Heart left ventricle (tissue), 16 donors: ENCODE measurements at regions not wholly inside any gene's neighbourhood (a gene's known extent, or its start where the extent isn't known, plus 50 kb on each side); places are given as distances from the start of the nearest gene placed in this dataset.

ENCODE experiments used
- ATAC-seq, 4 donors: fragments of 200-7000 bp; cut with Tn5 transposase; one replicate each; pipeline ENCODE4 v1.9.1; 2020 to 2022; ENCODE audit warnings: moderate library complexity in 4 of 4, mild to moderate bottlenecking in 3 of 4, moderate number of reproducible peaks in 1 of 4
- DNase-seq, 5 donors: peaks; one replicate each; pipeline ENCODE4 v3.0.0-alpha.2; 2020
- H3K27ac ChIP-seq, 12 donors: fragments of 200-600 bp; sonication (generic) in 4 of 12; one replicate each; pipeline versions ENCODE4 v1.5.0 to v1.8.0; 2016 to 2022; ENCODE audit warnings: mild to moderate bottlenecking in 2 of 12
- H3K27me3 ChIP-seq, 9 donors: fragments of 200-600 bp; sonication (generic) in 2 of 9; one replicate each; pipeline versions ENCODE4 v1.5.1 to v1.8.0; 2016 to 2022; ENCODE audit warnings: mild to moderate bottlenecking in 3 of 9
- H3K36me3 ChIP-seq, 9 donors: fragments of 200-600 bp; sonication (generic) in 2 of 9; one replicate each; pipeline versions ENCODE4 v1.5.0 to v1.8.0; 2018 to 2022; ENCODE audit warnings: mild to moderate bottlenecking in 2 of 9
- H3K4me1 ChIP-seq, 12 donors: fragments of 200-600 bp; sonication (generic) in 4 of 12; one replicate each; pipeline versions ENCODE4 v1.5.0 to v1.8.0; 2016 to 2022; ENCODE audit warnings: mild to moderate bottlenecking in 3 of 12
- H3K4me3 ChIP-seq, 12 donors: fragments of 200-600 bp; sonication (generic) in 4 of 12; one replicate each; pipeline versions ENCODE4 v1.5.0 to v1.8.0; 2017 to 2022; ENCODE audit warnings: mild to moderate bottlenecking in 9 of 12, moderate library complexity in 4 of 12
- H3K9me3 ChIP-seq, 12 donors: fragments of 200-600 bp; sonication (generic) in 4 of 12; one replicate each; pipeline versions ENCODE4 v1.5.0 to v1.8.0; 2016 to 2022; ENCODE audit warnings: mild to moderate bottlenecking in 1 of 12
- CTCF ChIP-seq, 12 donors: fragments of 200-600 bp; sonication (generic) in 4 of 12; IDR thresholded peaks; one replicate each; pipeline versions ENCODE4 v1.5.0 to v1.8.0; 2018 to 2022; ENCODE audit warnings: antibody characterized with exemption in 12 of 12, mild to moderate bottlenecking in 5 of 12
- POLR2A ChIP-seq, 2 donors: fragments of 450-650 bp; IDR thresholded peaks; one replicate each; pipeline ENCODE4 v1.6.1; 2017; ENCODE audit warnings: antibody characterized with exemption in 2 of 2, mild to moderate bottlenecking in 2 of 2, moderate library complexity in 2 of 2
- WGBS, 4 donors: extraction: QIAGEN DNeasy Blood & Tissue Kit in 2 of 4; methylation state at CpG; one replicate each; pipeline versions ENCODE4 v1.1.5 to v1.1.7; 2013 to 2018; 5-methylcytosine and 5-hydroxymethylcytosine counted together
- intact Hi-C, 10 donors: fragments of 100-400 bp; cut with DNase I; formaldehyde crosslinking; loops; one replicate each; pipeline versions ENCODE4 v1.11.1 to v1.14.2; 2022
- donor health status: ischemic (EF 13 %, LVEDD 7.1; RV severe dilation, severe dysfunction).
- donor health status: healthy with polysubstance abuse.
- donor health status: DM: no; HTN: yes; CAD: no.
- donor health status: DM: no; HTN: no; CAD: no.
- donor health status: ischemic (EF 25% LVEDD 6.9; RV normal size, moderate dysfunction).
- donor health status: ischemic (EF 25% LVEDD 5.7; RV mildly dilated, moderate dysfunction).
- donor health status: healthy.
- donor health status: DM: yes; HTN: yes; CAD: no.
- donor health status: ischemic (EF 35%, LVEDD 5.7; RV mildly dilated, moderate dysfunction).
- donor health status: nonischemic (EF 11% LVEDD 7.7; RV severe dilation, severe dysfunction).
- donor health status: DM: yes; HTN: yes; CAD: no.
- donor health status: PGD.
- donor health status: ischemic (EF 29% LVEDD 5.4; RV normal size, mild dysfunction).
- donor health status: nonischemic (EF 23%, LVEDD 6.1; RV moderate dilation, normal function).

GRCh38 chr13:78816154-78816553 is 157.2 kb upstream of the OBI1 start:
- Histone ChIP-seq H3K27ac (no peak overlapping the region), H3K4me3 (no peak overlapping the region), H3K36me3 (no peaks in the 10 kb centered on the region), H3K4me1 (no peaks in the 10 kb centered on the region), H3K27me3 (peaks cover 0 to 18% (median 0%) of the 10 kb centered on the region in 9 donors), H3K9me3 (no peaks in the 10 kb centered on the region)
- intact Hi-C loops: no loop called here
- TF ChIP-seq CTCF (IDR thresholded peaks at IDR 0.05): no peak
- TF ChIP-seq POLR2A (IDR thresholded peaks at IDR 0.05): no peak
- ATAC-seq (no peak), DNase-seq (no peak)
- WGBS, 4 donors: 25 to 39% (median 35%) methylated on average over 1 of the region's 1 CpG

- H3K9me3 ChIP-seq: no peaks in the 10 kb centered on the region
- no peaks in the 10 kb centered on the region for H3K27me3 ChIP-seq
- 49 to 52% (median 51%) methylated on average over 4 of the region's 4 CpGs for WGBS, 4 donors
- no peak overlapping the region for H3K4me3 ChIP-seq
- TF ChIP-seq CTCF (IDR thresholded peaks at IDR 0.05) (peak in 3 of 12 donors; percentile 9 to 16 (median 13)), POLR2A (IDR thresholded peaks at IDR 0.05) (no peak)
- DNase-seq: no peak
- no peaks in the 10 kb centered on the region for H3K4me1 ChIP-seq
- no peaks in the 10 kb centered on the region for H3K36me3 ChIP-seq
- H3K27ac ChIP-seq: no peak overlapping the region
- no peak for ATAC-seq
- intact Hi-C loops: no loop called here
Observed at GRCh38 chr13:78806457-78806856, 147.5 kb upstream of the OBI1 start.

- ATAC-seq: no peak
- no peak for DNase-seq
- intact Hi-C loops: no loop called here
Observed at GRCh38 chr13:78802912-78803311, 144.0 kb upstream of the OBI1 start.

GRCh38 chr13:78787190-78787589 is 128.2 kb upstream of the OBI1 start:
- Histone ChIP-seq H3K27ac (no peak overlapping the region), H3K4me1 (no peaks in the 10 kb centered on the region), H3K4me3 (no peak overlapping the region), H3K36me3 (no peaks in the 10 kb centered on the region), H3K27me3 (peaks cover 0 to 17% (median 0%) of the 10 kb centered on the region in 9 donors), H3K9me3 (no peaks in the 10 kb centered on the region)
- no peak for TF ChIP-seq POLR2A (IDR thresholded peaks at IDR 0.05)
- intact Hi-C loops: no loop called here
- ATAC-seq (no peak), DNase-seq (no peak)
- 27 to 39% (median 33%) methylated on average over 8 of the region's 8 CpGs for WGBS, 4 donors

More at GRCh38 chr13:78802912-78803311, 144.0 kb upstream of the OBI1 start:
- no peak for TF ChIP-seq CTCF (IDR thresholded peaks at IDR 0.05)
- no peak for TF ChIP-seq POLR2A (IDR thresholded peaks at IDR 0.05)
- H3K4me3 ChIP-seq: no peak overlapping the region
- H3K36me3 ChIP-seq: no peaks in the 10 kb centered on the region
- no peaks in the 10 kb centered on the region for H3K9me3 ChIP-seq
- no peaks in the 10 kb centered on the region for H3K4me1 ChIP-seq
- no peak overlapping the region for H3K27ac ChIP-seq
- H3K27me3 ChIP-seq: no peaks in the 10 kb centered on the region

- no peak overlapping the region for H3K4me3 ChIP-seq
- H3K4me1 ChIP-seq: no peaks in the 10 kb centered on the region
- WGBS, 4 donors: 58 to 78% (median 73%) methylated on average over 1 of the region's 1 CpG
- peaks cover 0 to 20% (median 0%) of the 10 kb centered on the region in 9 donors for H3K27me3 ChIP-seq
- no peak for TF ChIP-seq POLR2A (IDR thresholded peaks at IDR 0.05)
- TF ChIP-seq CTCF (IDR thresholded peaks at IDR 0.05): no peak
- no peak for DNase-seq
- no peaks in the 10 kb centered on the region for H3K36me3 ChIP-seq
- no peak for ATAC-seq
- H3K27ac ChIP-seq: no peak overlapping the region
- intact Hi-C loops: no loop called here
- H3K9me3 ChIP-seq: no peaks in the 10 kb centered on the region
Observed at GRCh38 chr13:78786459-78786858, 127.5 kb upstream of the OBI1 start.
